ENCODE measurements at regions not wholly inside any gene's neighbourhood (a gene's known extent, or its start where the extent isn't known, plus 50 kb on each side); places are given as distances from the start of the nearest gene placed in this dataset.
"Not testable (repeated sequence)": the region's sequence is repeated elsewhere in the genome, so short reads cannot be mapped to it uniquely, and the experiment has no call there.

GRCh38 chr1:148432318-148432717, 50.8 kb downstream of the PPIAL4G start:
- H3K27ac ChIP-seq (ENCODE audit: low read depth, low read length, poor library complexity, severe bottlenecking); intact Hi-C loops (cut with micrococcal nuclease; ENCODE audit: unreplicated experiment); H3K36me3 ChIP-seq (ENCODE audit: insufficient read depth, low read length, poor library complexity, severe bottlenecking); BruUV-seq (replicated peaks); H3K4me3 ChIP-seq (ENCODE audit: low read depth, low read length, poor library complexity, severe bottlenecking); H3K4me1 ChIP-seq (ENCODE audit: insufficient read depth, low read length, poor library complexity, severe bottlenecking); H3K27me3 ChIP-seq (replicated peaks; ENCODE audit: insufficient read depth, low read depth, low read length, poor library complexity); CTCF ChIA-PET; DNase-seq (ENCODE audit: low spot score); H3K9me3 ChIP-seq (ENCODE audit: low read depth, low read length, poor library complexity, severe bottlenecking): not testable (repeated sequence)
- POLR2A ChIA-PET (ENCODE audit: low non-redundant PET): interaction anchor here (0.6 kb wide), 1 partner anchor 33 kb away, joined by 5 read pairs; no protein-coding TSS in a partner anchor

GRCh38 chr1:148429856-148430255, 53.2 kb downstream of the PPIAL4G start:
- H3K27me3 ChIP-seq (replicated peaks; ENCODE audit: insufficient read depth, low read depth, low read length, poor library complexity); H3K27ac ChIP-seq (ENCODE audit: low read depth, low read length, poor library complexity, severe bottlenecking); H3K36me3 ChIP-seq (ENCODE audit: insufficient read depth, low read length, poor library complexity, severe bottlenecking); BruUV-seq (replicated peaks); DNase-seq (ENCODE audit: low spot score); intact Hi-C loops (cut with micrococcal nuclease; ENCODE audit: unreplicated experiment); POLR2A ChIA-PET (ENCODE audit: low non-redundant PET); H3K4me3 ChIP-seq (ENCODE audit: low read depth, low read length, poor library complexity, severe bottlenecking); H3K9me3 ChIP-seq (ENCODE audit: low read depth, low read length, poor library complexity, severe bottlenecking); H3K4me1 ChIP-seq (ENCODE audit: insufficient read depth, low read length, poor library complexity, severe bottlenecking): not testable (repeated sequence)
- CTCF ChIA-PET: interaction anchor here (0.7 kb wide), 1 partner anchor 55 kb away, joined by 3 read pairs; no protein-coding TSS in a partner anchor

- H3K27me3 ChIP-seq (replicated peaks; ENCODE audit: insufficient read depth, low read depth, low read length, poor library complexity); H3K9me3 ChIP-seq (ENCODE audit: low read depth, low read length, poor library complexity, severe bottlenecking); BruUV-seq (replicated peaks); DNase-seq (ENCODE audit: low spot score); H3K36me3 ChIP-seq (ENCODE audit: insufficient read depth, low read length, poor library complexity, severe bottlenecking); CTCF ChIA-PET; H3K4me1 ChIP-seq (ENCODE audit: insufficient read depth, low read length, poor library complexity, severe bottlenecking); POLR2A ChIA-PET (ENCODE audit: low non-redundant PET); intact Hi-C loops (cut with micrococcal nuclease; ENCODE audit: unreplicated experiment); H3K4me3 ChIP-seq (ENCODE audit: low read depth, low read length, poor library complexity, severe bottlenecking); H3K27ac ChIP-seq (ENCODE audit: low read depth, low read length, poor library complexity, severe bottlenecking): not testable (repeated sequence)
These were observed 56.0 kb downstream of the PPIAL4G start for GRCh38 chr1:148426940-148427611.

- H3K36me3 ChIP-seq (ENCODE audit: insufficient read depth, low read length, poor library complexity, severe bottlenecking); intact Hi-C loops (cut with micrococcal nuclease; ENCODE audit: unreplicated experiment); POLR2A ChIA-PET (ENCODE audit: low non-redundant PET); H3K4me3 ChIP-seq (ENCODE audit: low read depth, low read length, poor library complexity, severe bottlenecking); BruUV-seq (replicated peaks); DNase-seq (ENCODE audit: low spot score); H3K9me3 ChIP-seq (ENCODE audit: low read depth, low read length, poor library complexity, severe bottlenecking); CTCF ChIA-PET; H3K27ac ChIP-seq (ENCODE audit: low read depth, low read length, poor library complexity, severe bottlenecking); H3K27me3 ChIP-seq (replicated peaks; ENCODE audit: insufficient read depth, low read depth, low read length, poor library complexity); H3K4me1 ChIP-seq (ENCODE audit: insufficient read depth, low read length, poor library complexity, severe bottlenecking): not testable (repeated sequence)
These were observed 56.7 kb downstream of the PPIAL4G start for GRCh38 chr1:148426385-148426784.

GRCh38 chr1:148424143-148425003, 58.7 kb downstream of the PPIAL4G start:
- not testable (repeated sequence) for H3K27ac ChIP-seq (ENCODE audit: low read depth, low read length, poor library complexity, severe bottlenecking)

GRCh38 chr1:148422921-148423320, 60.2 kb downstream of the PPIAL4G start:
- DNase-seq (ENCODE audit: low spot score); CTCF ChIA-PET; H3K27me3 ChIP-seq (replicated peaks; ENCODE audit: insufficient read depth, low read depth, low read length, poor library complexity); H3K27ac ChIP-seq (ENCODE audit: low read depth, low read length, poor library complexity, severe bottlenecking); intact Hi-C loops (cut with micrococcal nuclease; ENCODE audit: unreplicated experiment); BruUV-seq (replicated peaks); H3K4me1 ChIP-seq (ENCODE audit: insufficient read depth, low read length, poor library complexity, severe bottlenecking); H3K9me3 ChIP-seq (ENCODE audit: low read depth, low read length, poor library complexity, severe bottlenecking); H3K36me3 ChIP-seq (ENCODE audit: insufficient read depth, low read length, poor library complexity, severe bottlenecking); POLR2A ChIA-PET (ENCODE audit: low non-redundant PET); H3K4me3 ChIP-seq (ENCODE audit: low read depth, low read length, poor library complexity, severe bottlenecking): not testable (repeated sequence)

More at GRCh38 chr1:148424143-148425003, 58.7 kb downstream of the PPIAL4G start:
- DNase-seq (ENCODE audit: low spot score); BruUV-seq (replicated peaks); H3K4me3 ChIP-seq (ENCODE audit: low read depth, low read length, poor library complexity, severe bottlenecking); CTCF ChIA-PET; intact Hi-C loops (cut with micrococcal nuclease; ENCODE audit: unreplicated experiment); H3K36me3 ChIP-seq (ENCODE audit: insufficient read depth, low read length, poor library complexity, severe bottlenecking); H3K27me3 ChIP-seq (replicated peaks; ENCODE audit: insufficient read depth, low read depth, low read length, poor library complexity); H3K4me1 ChIP-seq (ENCODE audit: insufficient read depth, low read length, poor library complexity, severe bottlenecking); H3K9me3 ChIP-seq (ENCODE audit: low read depth, low read length, poor library complexity, severe bottlenecking); POLR2A ChIA-PET (ENCODE audit: low non-redundant PET): not testable (repeated sequence)

- H3K27ac ChIP-seq (ENCODE audit: low read depth, low read length, poor library complexity, severe bottlenecking); BruUV-seq (replicated peaks); CTCF ChIA-PET; H3K4me1 ChIP-seq (ENCODE audit: insufficient read depth, low read length, poor library complexity, severe bottlenecking); DNase-seq (ENCODE audit: low spot score); H3K4me3 ChIP-seq (ENCODE audit: low read depth, low read length, poor library complexity, severe bottlenecking); H3K27me3 ChIP-seq (replicated peaks; ENCODE audit: insufficient read depth, low read depth, low read length, poor library complexity); H3K36me3 ChIP-seq (ENCODE audit: insufficient read depth, low read length, poor library complexity, severe bottlenecking); POLR2A ChIA-PET (ENCODE audit: low non-redundant PET); H3K9me3 ChIP-seq (ENCODE audit: low read depth, low read length, poor library complexity, severe bottlenecking); intact Hi-C loops (cut with micrococcal nuclease; ENCODE audit: unreplicated experiment): not testable (repeated sequence)
These were observed 65.9 kb downstream of the PPIAL4G start for GRCh38 chr1:148417241-148417640.
